ENCODE measurements at regions not wholly inside any gene's neighbourhood (a gene's known extent, or its start where the extent isn't known, plus 50 kb on each side); places are given as distances from the start of the nearest gene placed in this dataset.

- DNase-seq (ENCODE audit: low read depth, low spot score), result no peak
- no peak overlapping the region for H3K9ac ChIP-seq (ENCODE audit: control insufficient read depth, insufficient read depth, low read length)
- no peak for ATAC-seq
- no peak overlapping the region for H2AFZ ChIP-seq (ENCODE audit: control insufficient read depth, low read depth, low read length)
- in situ Hi-C loops (cut with MboI) (no loop called here), intact Hi-C loops (cut with micrococcal nuclease; ENCODE audit: unreplicated experiment) (no loop called here)
- no TSS peak for BruUV-seq (replicated peaks)
- no peak overlapping the region for H3K27ac ChIP-seq (ENCODE audit: control insufficient read depth, insufficient read depth)
- POLR2A ChIA-PET, result interaction anchor here (0.9 kb wide), 2 partner anchors 11 to 12 kb away, joined by 3 to 4 read pairs; no protein-coding TSS in a partner anchor
- RAD21 ChIA-PET (ENCODE audit: unreplicated experiment), result no interaction called here
- no peaks in the 10 kb centered on the region for H4K20me1 ChIP-seq (ENCODE audit: control insufficient read depth, insufficient read depth)
- no peaks in the 10 kb centered on the region for H3K27me3 ChIP-seq (replicated peaks in 1 of 2; ENCODE audit: control insufficient read depth in 2 of 2, insufficient read depth in 2 of 2, low read length in 1 of 2)
- no peaks in the 10 kb centered on the region for H3K9me3 ChIP-seq (replicated peaks; ENCODE audit: control insufficient read depth, insufficient read depth, low read length)
- TF ChIP-seq SREBF2 (IDR thresholded peaks at IDR 0.05; ENCODE audit: low read length), result no peak
- no peak for TF ChIP-seq CHD1 (IDR thresholded peaks at IDR 0.05; ENCODE audit: low read depth, low read length)
- no peak for TF ChIP-seq TBL1XR1 (IDR thresholded peaks at IDR 0.05; ENCODE audit: low read depth, low read length)
- no peak for TF ChIP-seq CHD4 (IDR thresholded peaks at IDR 0.05)
- no peak for TF ChIP-seq ZNF24 (IDR thresholded peaks at IDR 0.05)
- no peak for TF ChIP-seq CREM (IDR thresholded peaks at IDR 0.05; ENCODE audit: low read depth)
- TF ChIP-seq CHD2 (IDR thresholded peaks at IDR 0.05; ENCODE audit: borderline replicate concordance, low read depth, low read length), result no peak
- TF ChIP-seq ZZZ3 (IDR thresholded peaks at IDR 0.05; ENCODE audit: control insufficient read depth, insufficient read length, low read depth), result no peak
- TF ChIP-seq ZNF207 (IDR thresholded peaks at IDR 0.05; ENCODE audit: borderline replicate concordance), result no peak
- TF ChIP-seq NFYB (IDR thresholded peaks at IDR 0.05; ENCODE audit: insufficient read depth, low read depth, low read length), result no peak
- TF ChIP-seq E2F8 (IDR thresholded peaks at IDR 0.05; ENCODE audit: low read depth, partially characterized antibody), result no peak
- TF ChIP-seq ZNF384 (IDR thresholded peaks at IDR 0.05; ENCODE audit: borderline replicate concordance, low read depth, low read length), result no peak
- TF ChIP-seq KDM1A (IDR thresholded peaks at IDR 0.05; ENCODE audit: borderline replicate concordance), result no peak
- no peak for TF ChIP-seq IKZF2 (IDR thresholded peaks at IDR 0.05)
- no peak for TF ChIP-seq RB1 (IDR thresholded peaks at IDR 0.05; ENCODE audit: borderline replicate concordance)
- no peak for TF ChIP-seq LARP7 (IDR thresholded peaks at IDR 0.05)
- no peak for TF ChIP-seq SMAD1 (IDR thresholded peaks at IDR 0.05; ENCODE audit: low read depth, partially characterized antibody)
- TF ChIP-seq, protein P1, sequence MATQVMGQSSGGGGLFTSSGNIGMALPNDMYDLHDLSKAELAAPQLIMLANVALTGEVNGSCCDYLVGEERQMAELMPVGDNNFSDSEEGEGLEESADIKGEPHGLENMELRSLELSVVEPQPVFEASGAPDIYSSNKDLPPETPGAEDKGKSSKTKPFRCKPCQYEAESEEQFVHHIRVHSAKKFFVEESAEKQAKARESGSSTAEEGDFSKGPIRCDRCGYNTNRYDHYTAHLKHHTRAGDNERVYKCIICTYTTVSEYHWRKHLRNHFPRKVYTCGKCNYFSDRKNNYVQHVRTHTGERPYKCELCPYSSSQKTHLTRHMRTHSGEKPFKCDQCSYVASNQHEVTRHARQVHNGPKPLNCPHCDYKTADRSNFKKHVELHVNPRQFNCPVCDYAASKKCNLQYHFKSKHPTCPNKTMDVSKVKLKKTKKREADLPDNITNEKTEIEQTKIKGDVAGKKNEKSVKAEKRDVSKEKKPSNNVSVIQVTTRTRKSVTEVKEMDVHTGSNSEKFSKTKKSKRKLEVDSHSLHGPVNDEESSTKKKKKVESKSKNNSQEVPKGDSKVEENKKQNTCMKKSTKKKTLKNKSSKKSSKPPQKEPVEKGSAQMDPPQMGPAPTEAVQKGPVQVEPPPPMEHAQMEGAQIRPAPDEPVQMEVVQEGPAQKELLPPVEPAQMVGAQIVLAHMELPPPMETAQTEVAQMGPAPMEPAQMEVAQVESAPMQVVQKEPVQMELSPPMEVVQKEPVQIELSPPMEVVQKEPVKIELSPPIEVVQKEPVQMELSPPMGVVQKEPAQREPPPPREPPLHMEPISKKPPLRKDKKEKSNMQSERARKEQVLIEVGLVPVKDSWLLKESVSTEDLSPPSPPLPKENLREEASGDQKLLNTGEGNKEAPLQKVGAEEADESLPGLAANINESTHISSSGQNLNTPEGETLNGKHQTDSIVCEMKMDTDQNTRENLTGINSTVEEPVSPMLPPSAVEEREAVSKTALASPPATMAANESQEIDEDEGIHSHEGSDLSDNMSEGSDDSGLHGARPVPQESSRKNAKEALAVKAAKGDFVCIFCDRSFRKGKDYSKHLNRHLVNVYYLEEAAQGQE (IDR thresholded peaks at IDR 0.05; ENCODE audit: low read depth, low read length), result no peak
- no peak overlapping the region for H3K4me3 ChIP-seq
- H3K79me2 ChIP-seq (ENCODE audit: control insufficient read depth, insufficient read depth, low read length), result no peaks in the 10 kb centered on the region
- CTCF ChIA-PET, result interaction anchor here (0.8 to 4.6 kb wide), 3 partner anchors 11 to 22 kb away, joined by 3 to 21 read pairs (median 3); no protein-coding TSS in a partner anchor
- no peaks in the 10 kb centered on the region for H3K36me3 ChIP-seq (ENCODE audit: control insufficient read depth in 2 of 2, insufficient read depth in 2 of 2, low read length in 1 of 2)
- FAIRE-seq, result no peak
- H3K4me1 ChIP-seq (ENCODE audit: control insufficient read depth, insufficient read depth, low read length), result no peaks in the 10 kb centered on the region
- H3K4me2 ChIP-seq (ENCODE audit: control insufficient read depth, insufficient read depth), result no peak overlapping the region
- SMC1A ChIA-PET (ENCODE audit: uncharacterized antibody, unreplicated experiment), result interaction anchor here (0.9 to 1.5 kb wide), 5 partner anchors 9 to 19 kb away, joined by 3 to 5 read pairs (median 4); no protein-coding TSS in a partner anchor
These were observed 184.7 kb upstream of the PRSS16 start for GRCh38 chr6:27062755-27063154.
